ENCODE measurements at regions not wholly inside any gene's neighbourhood (a gene's known extent, or its start where the extent isn't known, plus 50 kb on each side); places are given as distances from the start of the nearest gene placed in this dataset.

- TF ChIP-seq POLR2AphosphoS5 (IDR thresholded peaks at IDR 0.05; ENCODE audit: low read depth) (no peak), CTCF (IDR thresholded peaks at IDR 0.05; ENCODE audit: insufficient read depth, low read length) (no peak), SPI1 (IDR thresholded peaks at IDR 0.05; ENCODE audit: borderline replicate concordance, low read depth) (no peak)
Measured at GRCh38 chr9:101878734-101879133, 140.3 kb upstream of the GRIN3A start.
